ENCODE measurements at regions not wholly inside any gene's neighbourhood (a gene's known extent, or its start where the extent isn't known, plus 50 kb on each side); places are given as distances from the start of the nearest gene placed in this dataset.
"Not testable (repeated sequence)": the region's sequence is repeated elsewhere in the genome, so short reads cannot be mapped to it uniquely, and the experiment has no call there.

DNA sequence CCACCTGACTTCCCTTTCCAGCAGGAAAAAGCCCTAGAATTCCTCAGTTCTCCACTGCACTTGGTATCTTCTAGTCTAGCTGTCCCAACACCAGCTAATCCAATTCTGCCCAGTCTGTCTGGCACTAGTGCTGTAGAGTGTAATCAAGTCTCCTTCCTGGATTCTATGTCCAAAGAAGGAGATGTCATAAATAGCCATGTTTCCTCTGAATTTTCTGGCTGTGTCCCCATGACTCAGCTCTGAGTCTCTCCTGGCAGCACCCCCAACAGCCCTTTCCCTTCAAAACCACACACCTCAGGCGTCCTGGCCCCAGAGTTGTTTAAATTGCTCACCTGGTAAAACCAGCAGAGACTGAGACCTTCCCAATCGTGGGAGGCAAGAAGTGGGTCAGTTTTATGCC lies 197.2 kb downstream of the GRXCR1 start:
- DNase-seq (ENCODE audit: low read depth in 2 of 2): no peak

DNA sequence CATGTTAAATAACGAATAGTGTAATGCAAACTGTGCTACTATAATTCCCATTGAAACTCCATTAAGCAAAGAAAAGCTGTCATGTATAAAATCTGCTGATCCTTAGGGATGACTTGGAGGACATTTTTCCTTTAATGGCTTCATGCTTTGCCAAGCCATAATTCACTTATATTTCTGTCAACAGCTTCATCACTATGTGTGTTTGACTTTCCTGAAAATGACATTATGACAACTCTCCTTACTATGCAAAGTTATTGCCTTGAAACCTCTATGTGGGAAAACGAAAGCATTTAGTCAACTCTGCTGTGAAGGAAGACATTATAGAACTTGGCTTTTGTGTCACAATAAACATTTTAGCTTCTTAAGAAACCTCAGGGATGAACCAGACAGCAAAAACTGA lies 210.5 kb downstream of the GRXCR1 start:
- no peak for DNase-seq (ENCODE audit: low read depth in 2 of 2)

DNA sequence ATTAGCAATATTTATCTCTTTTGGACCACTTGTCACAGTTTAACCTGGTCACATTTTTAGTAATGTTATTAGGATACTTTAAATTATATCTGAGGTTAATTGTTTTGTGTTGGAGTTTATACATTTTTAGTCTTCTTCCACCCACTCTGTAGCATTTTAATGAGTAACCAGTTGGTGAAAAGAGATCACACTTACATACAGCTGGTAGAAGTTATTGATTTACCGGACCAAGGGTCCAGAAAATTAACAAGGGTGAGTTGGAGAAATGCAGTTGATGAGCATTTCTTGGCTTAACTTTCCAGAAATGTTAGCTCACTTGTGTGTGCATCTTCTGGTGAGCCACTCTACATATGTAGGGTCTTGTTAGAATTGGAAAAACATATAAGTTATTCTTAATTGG lies 219.6 kb downstream of the GRXCR1 start:
- DNase-seq (ENCODE audit: low read depth in 2 of 2): no peak

DNA sequence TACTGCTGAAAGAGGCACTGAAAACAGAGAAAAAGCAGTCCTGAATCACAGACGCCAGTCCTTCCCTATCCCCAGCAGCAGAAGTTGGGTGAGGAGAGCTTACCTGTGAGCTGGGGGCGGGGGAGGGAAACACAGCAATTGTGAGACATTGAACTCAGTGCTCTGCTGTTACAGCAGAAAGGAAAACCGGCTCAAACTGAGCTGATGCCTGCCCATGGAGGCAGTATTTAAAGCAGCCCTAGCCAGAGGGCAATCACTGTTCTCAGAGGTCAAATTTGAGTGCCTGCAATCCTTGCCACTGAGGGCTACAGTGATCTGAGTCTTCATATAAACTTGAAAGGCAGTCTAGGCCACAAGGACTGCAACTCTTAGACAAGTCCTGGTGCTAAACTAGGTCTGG lies 220.7 kb downstream of the GRXCR1 start:
- no peak for DNase-seq (ENCODE audit: low read depth in 2 of 2)

DNA sequence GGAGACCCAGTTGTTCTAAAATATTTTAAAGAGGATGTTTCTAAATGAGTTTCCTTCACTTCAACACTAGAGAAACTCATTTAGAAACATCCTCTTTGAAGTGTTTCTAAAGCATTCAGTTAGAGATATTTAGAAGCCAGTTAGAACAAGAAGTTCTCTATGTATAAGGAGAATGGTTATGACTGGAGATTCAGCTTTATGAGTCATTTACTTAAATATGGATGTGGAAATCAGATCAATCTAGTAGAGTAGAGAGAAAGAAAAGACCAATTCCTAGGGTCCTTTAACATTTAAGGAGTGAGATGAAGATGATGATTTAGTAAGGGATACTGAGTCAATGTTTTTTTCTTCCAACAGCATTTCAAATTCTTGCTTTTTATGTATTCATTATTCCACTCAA lies 234.1 kb downstream of the GRXCR1 start:
- DNase-seq (ENCODE audit: low read depth in 2 of 2): no peak

DNA sequence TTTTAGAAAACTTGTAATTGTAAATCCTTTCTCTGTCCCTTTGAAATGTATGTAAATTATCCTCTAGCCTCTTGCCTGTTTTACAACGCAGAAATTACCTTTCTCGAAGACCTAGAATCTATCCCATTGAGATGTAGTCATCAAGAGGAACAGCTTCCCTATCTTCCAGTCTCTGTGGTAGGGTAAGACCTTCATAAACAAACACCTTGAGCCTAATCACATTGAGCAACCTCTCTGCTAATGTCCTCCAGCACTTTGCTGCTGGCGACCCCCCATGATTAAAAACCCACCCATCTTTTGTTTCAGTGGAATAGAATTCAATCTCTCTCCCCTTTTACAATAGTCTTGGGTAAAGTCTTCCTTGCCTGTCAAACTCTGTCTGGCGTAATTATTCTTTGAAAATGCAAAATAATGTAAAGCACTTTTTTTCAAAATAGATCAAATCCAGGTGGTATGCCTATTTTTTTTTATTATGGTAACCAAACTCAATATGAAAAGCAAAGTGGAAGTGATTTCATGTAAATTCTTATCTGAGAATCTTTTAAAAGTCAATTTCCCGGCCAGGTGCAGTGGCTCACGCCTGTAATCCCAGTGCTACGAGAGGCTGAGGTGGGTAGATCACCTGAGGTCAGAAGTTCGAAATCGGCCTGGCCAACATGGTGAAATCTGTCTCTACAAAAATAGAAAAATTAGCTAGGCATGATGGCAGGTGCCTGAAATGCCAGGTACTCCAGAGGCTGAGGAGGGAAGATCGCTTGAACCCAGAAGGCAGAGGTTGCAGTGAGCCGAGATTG lies 237.9 kb downstream of the GRXCR1 start:
- DNase-seq (ENCODE audit: low read depth in 2 of 2): no peak

DNA sequence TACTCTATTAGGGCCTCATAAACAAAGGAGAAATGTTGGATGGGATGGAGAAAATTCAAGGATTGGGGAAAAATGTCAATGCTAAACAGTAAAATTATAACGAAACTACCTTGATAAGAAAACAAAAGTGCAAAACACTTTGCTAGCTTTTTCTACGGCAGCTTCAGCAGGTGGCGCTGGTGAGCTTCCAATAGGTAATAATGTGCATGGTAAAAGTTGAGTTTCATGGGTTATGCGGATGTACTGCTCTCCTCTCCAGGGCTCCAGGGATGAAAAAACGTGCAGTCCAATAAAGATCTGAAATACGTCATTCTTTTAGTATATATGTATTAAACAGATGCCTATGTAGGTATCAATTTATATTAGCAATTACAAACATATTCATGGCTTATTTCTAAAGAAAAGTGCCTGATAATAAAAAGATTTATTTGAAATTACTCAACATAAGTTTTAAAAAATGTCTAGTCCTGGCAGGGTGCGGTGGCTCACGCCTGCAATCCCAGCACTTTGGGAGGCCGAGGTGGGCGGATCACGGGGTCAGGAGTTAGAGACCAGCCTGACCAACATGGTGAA lies 239.6 kb downstream of the GRXCR1 start:
- DNase-seq (ENCODE audit: low read depth in 2 of 2): peak; percentile 70

DNA sequence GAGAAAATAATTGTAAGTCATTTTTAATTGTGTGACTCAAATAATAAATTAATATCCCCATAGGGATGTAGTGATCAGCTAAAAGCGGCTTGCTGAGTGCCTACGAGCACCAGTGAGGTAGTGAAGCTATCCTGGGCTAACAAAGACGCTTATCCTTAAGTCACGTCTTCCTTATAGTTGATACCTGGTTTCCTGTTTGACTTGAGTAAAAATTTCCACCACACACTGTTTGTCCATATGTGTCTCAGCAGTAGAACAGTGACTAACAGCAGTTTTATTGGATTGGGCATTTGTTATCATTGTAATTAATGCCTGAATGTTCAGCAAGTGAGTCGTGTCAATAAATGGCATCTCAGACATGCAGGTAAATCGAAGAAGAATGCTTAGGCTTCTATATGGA lies 241.1 kb downstream of the GRXCR1 start:
- DNase-seq (ENCODE audit: low read depth in 2 of 2): no peak

DNA sequence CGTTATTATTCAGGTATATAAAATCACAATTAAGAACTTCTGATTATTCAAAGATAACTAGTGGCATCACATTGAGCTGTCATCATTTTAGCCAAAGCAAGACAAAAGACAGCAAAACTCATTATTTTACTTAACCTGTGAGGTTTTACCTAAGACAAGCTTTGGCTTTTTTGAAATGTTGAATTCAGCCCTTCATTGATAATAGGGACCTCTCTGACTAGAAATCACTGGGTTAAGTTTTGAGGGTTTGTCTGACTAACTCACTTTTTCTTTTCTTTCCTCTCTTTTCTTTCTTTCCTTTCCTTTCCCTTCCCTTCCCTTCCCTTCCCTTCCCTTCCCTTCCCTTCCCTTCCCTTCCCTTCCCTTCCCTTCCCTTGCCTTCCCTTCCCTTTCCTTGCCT lies 244.2 kb downstream of the GRXCR1 start:
- DNase-seq (ENCODE audit: low read depth in 2 of 2): no peak

DNA sequence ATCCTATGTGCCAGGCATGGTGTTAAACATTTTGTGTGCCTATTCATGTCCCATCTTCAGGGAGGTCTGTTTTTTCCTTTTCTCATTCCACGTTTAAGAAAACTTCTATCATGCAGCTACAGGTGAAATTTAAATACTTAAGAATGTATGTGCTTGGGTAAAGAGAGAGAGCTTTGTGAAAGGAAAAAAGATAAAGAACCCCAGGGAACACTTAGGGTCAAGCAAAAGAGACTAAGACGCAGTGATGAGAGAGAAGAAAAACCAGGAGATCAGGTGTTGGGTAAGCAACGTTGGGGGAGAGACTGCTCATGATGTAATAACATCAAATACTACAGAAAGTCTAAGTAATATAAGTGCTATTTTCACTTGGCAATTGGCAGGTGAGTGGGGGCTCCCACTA lies 253.7 kb downstream of the GRXCR1 start:
- DNase-seq (ENCODE audit: low read depth in 2 of 2): no peak

DNA sequence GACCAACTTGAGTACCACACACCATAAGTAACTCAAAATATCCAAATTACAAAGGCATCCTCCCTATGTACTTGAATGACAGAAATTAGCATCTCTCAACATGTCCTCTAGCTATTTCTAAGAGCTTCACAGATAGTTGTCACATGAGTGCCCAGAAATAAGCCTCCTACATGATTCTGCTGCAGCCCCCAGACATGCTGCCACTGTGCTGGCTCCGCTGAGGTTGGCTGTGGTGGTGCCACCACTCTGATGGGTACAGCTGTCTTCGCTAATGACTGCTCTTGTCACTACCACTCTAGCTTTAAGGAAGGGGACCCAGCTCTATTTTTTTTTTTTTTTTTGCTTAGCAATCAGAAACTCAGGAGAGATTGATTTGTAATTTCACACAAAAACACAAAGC lies 256.0 kb downstream of the GRXCR1 start:
- DNase-seq (ENCODE audit: low read depth in 2 of 2): no peak

DNA sequence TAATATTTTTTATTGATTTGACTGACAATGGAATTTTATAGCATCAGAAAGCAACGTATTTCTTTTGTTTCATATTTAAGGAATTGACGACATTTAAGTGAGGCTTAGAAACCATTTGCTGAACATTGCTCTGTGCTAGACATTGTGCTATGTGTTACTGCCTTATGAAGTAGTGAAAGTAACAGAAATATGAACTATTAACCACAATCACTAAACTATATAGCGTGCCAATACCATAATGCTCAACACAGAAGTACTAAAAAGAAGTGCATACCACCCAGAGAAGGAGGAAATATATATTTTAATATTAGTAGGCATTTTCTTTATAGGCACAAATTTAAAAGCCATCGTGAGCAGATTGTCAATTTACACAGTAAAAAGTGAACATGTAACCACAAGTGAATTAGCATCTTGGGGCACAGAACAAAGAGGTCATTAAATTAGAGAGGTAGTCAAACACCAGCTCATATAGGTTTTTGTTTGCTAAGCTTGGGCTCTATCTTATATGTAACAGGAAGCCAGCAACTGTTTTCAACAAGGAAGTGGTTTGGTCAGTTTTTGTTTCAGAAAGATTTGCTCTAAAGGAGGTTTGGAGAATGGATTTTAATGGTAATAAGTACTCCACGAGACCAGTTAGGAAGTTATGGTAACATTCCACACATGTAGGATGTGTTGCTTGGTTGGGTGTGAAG lies 270.7 kb downstream of the GRXCR1 start:
- no peak for DNase-seq (ENCODE audit: low read depth in 2 of 2)

DNA sequence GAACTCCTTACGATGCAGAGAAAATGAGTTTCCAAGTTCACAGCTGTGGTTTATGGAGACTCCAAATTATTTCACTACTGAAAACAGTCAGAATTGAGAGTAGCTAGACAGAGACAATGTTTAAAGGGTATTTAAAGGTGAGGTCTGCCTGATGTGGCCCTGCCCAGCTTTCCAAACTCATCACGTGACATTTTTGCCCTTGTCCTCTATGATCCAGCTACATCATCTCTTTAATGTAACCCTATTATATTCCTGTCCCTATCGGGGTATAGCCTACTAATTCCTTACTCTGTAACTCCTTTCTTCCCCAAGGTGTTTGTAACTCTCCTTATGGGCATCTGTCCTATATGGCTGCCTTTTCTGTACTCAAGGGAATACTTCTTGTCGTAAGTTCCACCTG lies 297.2 kb downstream of the GRXCR1 start:
- no peak for DNase-seq (ENCODE audit: low read depth in 2 of 2)

DNA sequence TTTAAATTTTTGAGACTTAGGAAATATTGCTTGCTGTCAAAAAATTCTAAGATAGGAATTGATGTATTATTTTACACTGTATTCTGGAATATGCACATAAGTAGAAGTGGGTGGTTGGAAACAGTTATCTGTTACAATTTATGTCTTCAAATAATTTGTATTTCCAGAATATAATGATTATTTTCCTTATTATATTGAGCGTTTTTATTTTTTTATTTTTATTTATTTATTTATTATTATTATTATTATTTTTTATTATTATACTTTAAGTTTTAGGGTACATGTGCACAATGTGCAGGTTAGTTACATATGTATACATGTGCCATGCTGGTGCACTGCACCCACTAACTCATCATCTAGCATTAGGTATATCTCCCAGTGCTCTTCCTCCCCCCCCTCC lies 320.1 kb downstream of the GRXCR1 start:
- DNase-seq (ENCODE audit: low read depth in 2 of 2): not testable (repeated sequence)

DNA sequence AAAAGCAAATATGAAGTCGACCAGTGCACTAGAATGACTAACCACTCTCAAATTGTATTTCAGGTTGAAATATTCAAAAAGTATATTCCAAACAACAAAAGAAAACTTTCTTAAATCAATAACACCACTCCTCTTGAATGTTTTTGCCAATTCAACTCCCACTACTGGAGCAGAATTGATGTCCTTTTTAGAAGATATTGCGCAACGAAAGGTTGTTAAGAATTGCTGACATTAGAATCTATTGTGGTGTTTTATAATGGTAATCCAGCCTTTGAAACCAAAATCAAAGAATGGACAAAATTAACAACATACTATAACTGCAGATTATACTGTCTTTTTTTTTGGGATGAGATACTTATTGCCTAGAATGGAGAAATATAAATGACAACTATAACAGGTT lies 331.3 kb downstream of the GRXCR1 start:
- no peak for DNase-seq (ENCODE audit: low read depth in 2 of 2)

DNA sequence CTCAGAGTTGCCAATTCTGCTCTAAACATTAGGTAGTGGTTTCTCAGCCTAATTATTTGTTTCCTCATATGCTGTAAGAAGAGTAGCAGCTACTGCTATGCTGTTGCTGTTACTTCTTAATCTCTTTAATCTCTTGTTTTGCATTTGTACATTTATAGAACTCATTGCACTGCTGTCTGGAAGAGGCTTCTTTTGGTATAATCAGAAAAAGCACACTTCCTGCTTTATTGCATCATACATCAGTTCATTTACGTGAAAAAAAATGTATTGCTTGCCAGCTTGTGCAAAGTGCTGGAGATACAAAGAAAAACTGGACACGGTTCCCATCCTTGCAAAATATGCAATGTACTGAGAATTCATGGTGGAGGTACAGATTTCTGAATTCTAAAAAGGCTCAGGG lies 332.0 kb downstream of the GRXCR1 start:
- DNase-seq (ENCODE audit: low read depth in 2 of 2): no peak

DNA sequence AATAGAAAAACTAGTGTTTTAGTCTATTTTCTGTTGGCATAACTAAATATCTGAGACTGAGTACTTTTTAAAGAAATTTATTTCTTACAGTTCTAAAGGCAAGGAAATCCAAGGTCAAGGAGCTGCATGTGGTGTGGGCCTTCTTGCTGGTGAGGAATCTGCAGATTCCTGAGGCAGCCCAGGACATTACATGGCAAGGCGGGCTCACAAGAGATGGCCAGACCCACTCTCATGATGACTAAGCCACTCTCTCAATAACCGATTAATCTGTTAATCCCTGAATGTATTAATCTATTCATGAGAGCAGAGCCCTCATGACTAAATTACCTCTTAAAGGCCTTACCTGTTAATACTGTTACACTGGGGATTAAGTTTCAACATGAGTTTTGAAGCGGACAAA lies 340.8 kb downstream of the GRXCR1 start:
- no peak for DNase-seq (ENCODE audit: low read depth in 2 of 2)

DNA sequence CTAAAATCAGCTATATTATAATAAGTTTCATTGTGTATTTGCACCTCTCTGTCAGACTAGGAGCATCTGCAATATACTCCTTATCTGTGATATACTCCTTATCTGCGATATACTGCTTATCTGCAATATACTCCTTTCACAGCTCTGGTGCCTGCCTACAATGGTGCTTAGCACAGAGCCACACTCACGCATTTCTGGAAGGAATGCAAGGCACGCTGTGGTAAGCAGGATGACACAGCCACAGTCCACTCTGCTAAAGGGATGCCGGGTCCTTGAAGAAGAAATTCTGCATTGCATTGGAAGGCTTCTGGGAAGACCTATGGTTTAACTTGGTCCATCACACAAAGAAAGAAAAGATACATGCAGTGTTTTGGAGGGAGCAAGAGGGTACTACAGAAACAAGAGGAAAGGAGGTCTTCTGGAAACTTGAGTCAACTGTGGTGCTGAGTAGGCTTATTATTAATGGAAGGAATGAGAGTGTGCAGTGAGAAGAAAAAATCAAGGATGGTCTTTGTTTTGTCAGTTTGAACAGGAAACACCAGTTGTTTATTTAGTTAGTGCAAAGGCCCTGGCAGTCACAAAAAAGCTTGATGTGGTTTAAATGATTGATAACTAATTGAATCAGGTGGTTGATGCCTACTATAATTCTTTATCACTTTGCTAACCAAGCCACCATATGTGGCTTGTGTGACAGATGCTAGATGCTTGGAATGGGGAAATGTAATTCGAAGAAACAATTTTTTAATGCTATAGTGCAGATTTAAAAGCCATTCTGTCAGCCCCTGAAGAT lies 342.3 kb downstream of the GRXCR1 start:
- DNase-seq (ENCODE audit: low read depth in 2 of 2): no peak

DNA sequence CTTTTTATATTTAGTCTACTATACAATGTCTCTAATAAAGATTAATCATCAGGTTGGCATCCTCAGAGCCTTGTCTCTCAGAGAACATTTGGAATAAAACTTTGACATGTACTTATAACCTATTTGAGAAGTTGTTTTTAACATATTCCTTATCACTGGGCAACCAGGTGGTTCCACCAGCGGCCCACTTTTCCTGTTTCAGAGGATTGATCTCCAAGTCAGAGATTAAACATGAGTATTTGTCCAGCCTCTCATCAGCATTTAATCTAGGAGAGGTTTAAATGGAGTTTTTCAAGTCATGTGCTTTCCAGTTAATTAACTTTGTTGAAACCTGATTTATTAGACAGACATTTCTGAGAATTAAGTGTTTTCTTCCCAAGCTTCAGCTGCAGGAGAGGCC lies 345.5 kb downstream of the GRXCR1 start:
- no peak for DNase-seq (ENCODE audit: low read depth in 2 of 2)

DNA sequence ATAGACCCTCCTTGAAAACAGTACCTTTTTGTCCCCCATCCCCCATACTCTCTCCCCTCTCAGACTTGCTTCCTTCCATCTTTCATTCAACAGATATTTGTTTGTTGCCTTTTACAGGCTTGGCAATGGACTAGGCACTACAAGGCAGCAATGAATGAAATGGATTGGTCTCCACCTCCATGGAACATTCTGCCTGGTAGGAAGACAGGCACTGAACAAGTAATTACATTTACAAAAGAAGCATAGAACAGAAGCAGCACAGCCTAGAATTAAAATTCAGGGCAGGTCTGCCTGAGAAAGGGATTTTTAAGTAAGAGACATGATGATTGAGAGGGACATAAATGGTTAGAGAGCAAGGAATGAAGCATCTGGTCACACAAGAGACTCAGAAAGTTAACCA lies 346.1 kb downstream of the GRXCR1 start:
- no peak for DNase-seq (ENCODE audit: low read depth in 2 of 2)

DNA sequence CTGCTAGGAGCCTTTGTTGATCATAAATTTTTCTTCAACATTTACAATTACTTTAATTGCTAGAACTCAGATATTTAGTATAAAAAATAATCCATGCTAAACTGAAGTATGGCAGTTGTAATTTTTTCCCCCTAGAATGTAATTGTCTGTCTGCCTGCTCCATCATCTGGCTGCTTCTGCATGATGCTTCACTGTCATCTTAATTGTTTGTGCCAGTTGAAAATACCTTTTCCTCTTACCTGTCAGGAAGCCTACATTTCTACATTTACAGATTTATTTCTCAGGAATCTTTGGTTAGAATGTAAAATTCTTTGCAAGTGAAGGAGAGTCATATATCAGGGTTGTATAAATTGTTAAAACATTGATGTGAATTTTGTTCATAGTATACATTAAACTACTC lies 348.6 kb downstream of the GRXCR1 start:
- no peak for DNase-seq (ENCODE audit: low read depth in 2 of 2)

DNA sequence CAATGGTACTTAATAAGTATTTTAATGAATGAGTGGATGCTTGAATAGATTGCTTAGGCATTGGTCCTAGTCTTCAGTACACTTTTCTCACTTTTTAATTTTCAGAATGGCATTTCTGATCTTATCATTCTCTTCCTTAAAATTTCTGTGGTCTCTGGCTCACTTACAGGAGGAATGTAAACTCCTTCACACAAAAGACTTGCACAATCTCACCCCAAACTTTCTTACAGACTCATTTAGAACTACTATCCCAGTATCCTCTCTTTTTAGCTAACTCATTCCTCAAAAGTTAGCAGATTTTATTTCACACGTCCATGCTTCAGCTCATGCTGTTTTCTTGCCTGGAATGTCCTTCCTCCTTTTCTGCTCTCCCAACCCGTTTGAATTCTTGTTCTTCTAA lies 350.1 kb downstream of the GRXCR1 start:
- no peak for DNase-seq (ENCODE audit: low read depth in 2 of 2)

All from lung microvascular endothelial cell (primary cell).